ENCODE measurements at regions not wholly inside any gene's neighbourhood (a gene's known extent, or its start where the extent isn't known, plus 50 kb on each side); places are given as distances from the start of the nearest gene placed in this dataset.

- Histone ChIP-seq H3K9me2 (ENCODE audit: insufficient read depth, low read length) (no peaks in the 10 kb centered on the region), H4K20me1 (ENCODE audit: insufficient read depth, low read length) (no peaks in the 10 kb centered on the region), H3K9me3 (ENCODE audit: low read length) (no peaks in the 10 kb centered on the region), H3K4me1 (ENCODE audit: insufficient read depth, low read length, poor library complexity, severe bottlenecking) (no peaks in the 10 kb centered on the region), H2AFZ (ENCODE audit: low read length) (no peak overlapping the region), H3K4me2 (ENCODE audit: low read length) (no peak overlapping the region), H3K27ac (ENCODE audit: low read depth, low read length, poor library complexity, severe bottlenecking) (no peak overlapping the region), H3K79me2 (ENCODE audit: insufficient read depth, low read depth, low read length) (no peaks in the 10 kb centered on the region), H3K4me3 (ENCODE audit: low read depth, low read length, poor library complexity, severe bottlenecking) (no peak overlapping the region), H3K36me3 (ENCODE audit: insufficient read depth, low read length) (no peaks in the 10 kb centered on the region)
- POLR2A ChIA-PET: no interaction called here
- intact Hi-C loops (cut with micrococcal nuclease; ENCODE audit: unreplicated experiment): no loop called here
- CTCF ChIA-PET (ENCODE audit: unreplicated experiment): no interaction called here
- TF ChIP-seq EZH2phosphoT487 (IDR thresholded peaks at IDR 0.05; ENCODE audit: borderline replicate concordance, low read depth, low read length) (no peak), CTCF (conservative IDR thresholded peaks at IDR 0.05; ENCODE audit: low read length) (no peak)
- no peak for DNase-seq (ENCODE audit: low spot score)
- BruUV-seq (replicated peaks): no TSS peak
These were observed 101.4 kb downstream of the RIN2 start for GRCh38 chr20:19859444-19859843.

GRCh38 chr20:19860737-19861136 is 102.7 kb downstream of the RIN2 start:
- ChIA-PET POLR2A (no interaction called here), CTCF (ENCODE audit: unreplicated experiment) (no interaction called here)
- H3K4me2 ChIP-seq (ENCODE audit: low read length): no peak overlapping the region
- no peaks in the 10 kb centered on the region for H3K79me2 ChIP-seq (ENCODE audit: insufficient read depth, low read depth, low read length)
- H2AFZ ChIP-seq (ENCODE audit: low read length): no peak overlapping the region
- H3K9me3 ChIP-seq (ENCODE audit: low read length): no peaks in the 10 kb centered on the region
- TF ChIP-seq EZH2phosphoT487 (IDR thresholded peaks at IDR 0.05; ENCODE audit: borderline replicate concordance, low read depth, low read length) (no peak), CTCF (conservative IDR thresholded peaks at IDR 0.05; ENCODE audit: low read length) (no peak)
- H3K4me3 ChIP-seq (ENCODE audit: low read depth, low read length, poor library complexity, severe bottlenecking): no peak overlapping the region
- intact Hi-C loops (cut with micrococcal nuclease; ENCODE audit: unreplicated experiment): no loop called here
- no peaks in the 10 kb centered on the region for H3K36me3 ChIP-seq (ENCODE audit: insufficient read depth, low read length)
- no TSS peak for BruUV-seq (replicated peaks)
- H3K27ac ChIP-seq (ENCODE audit: low read depth, low read length, poor library complexity, severe bottlenecking): no peak overlapping the region
- H3K4me1 ChIP-seq (ENCODE audit: insufficient read depth, low read length, poor library complexity, severe bottlenecking): no peaks in the 10 kb centered on the region
- DNase-seq (ENCODE audit: low spot score): no peak
- no peaks in the 10 kb centered on the region for H4K20me1 ChIP-seq (ENCODE audit: insufficient read depth, low read length)
- H3K9me2 ChIP-seq (ENCODE audit: insufficient read depth, low read length): no peaks in the 10 kb centered on the region

GRCh38 chr20:19861147-19861759 is 103.2 kb downstream of the RIN2 start:
- no TSS peak for BruUV-seq (replicated peaks)
- CTCF ChIA-PET (ENCODE audit: unreplicated experiment): no interaction called here
- Histone ChIP-seq H4K20me1 (ENCODE audit: insufficient read depth, low read length) (no peaks in the 10 kb centered on the region), H3K4me2 (ENCODE audit: low read length) (no peak overlapping the region), H3K4me3 (ENCODE audit: low read depth, low read length, poor library complexity, severe bottlenecking) (no peak overlapping the region), H3K4me1 (ENCODE audit: insufficient read depth, low read length, poor library complexity, severe bottlenecking) (no peaks in the 10 kb centered on the region), H3K27ac (ENCODE audit: low read depth, low read length, poor library complexity, severe bottlenecking) (no peak overlapping the region), H3K36me3 (ENCODE audit: insufficient read depth, low read length) (no peaks in the 10 kb centered on the region), H3K9me2 (ENCODE audit: insufficient read depth, low read length) (no peaks in the 10 kb centered on the region), H2AFZ (ENCODE audit: low read length) (no peak overlapping the region), H3K9me3 (ENCODE audit: low read length) (no peaks in the 10 kb centered on the region), H3K79me2 (ENCODE audit: insufficient read depth, low read depth, low read length) (no peaks in the 10 kb centered on the region)
- no peak for DNase-seq (ENCODE audit: low spot score)
- TF ChIP-seq EZH2phosphoT487 (IDR thresholded peaks at IDR 0.05; ENCODE audit: borderline replicate concordance, low read depth, low read length): no peak
- no peak for TF ChIP-seq CTCF (conservative IDR thresholded peaks at IDR 0.05; ENCODE audit: low read length)
- intact Hi-C loops (cut with micrococcal nuclease; ENCODE audit: unreplicated experiment): no loop called here
- POLR2A ChIA-PET: no interaction called here
